ENCODE measurements at regions not wholly inside any gene's neighbourhood (a gene's known extent, or its start where the extent isn't known, plus 50 kb on each side); places are given as distances from the start of the nearest gene placed in this dataset.

- no peak for TF ChIP-seq EZH2 (IDR thresholded peaks at IDR 0.05; ENCODE audit: borderline replicate concordance, insufficient read depth, low read length, poor library complexity, severe bottlenecking)
- no peak for TF ChIP-seq TAF1 (IDR thresholded peaks at IDR 0.05; ENCODE audit: low read depth)
- TF ChIP-seq MXI1 (conservative IDR thresholded peaks at IDR 0.05; ENCODE audit: poor library complexity, severe bottlenecking) = no peak
- no peak for TF ChIP-seq SMC3 (conservative IDR thresholded peaks at IDR 0.05; ENCODE audit: poor library complexity)
- no peak for TF ChIP-seq POLR2AphosphoS5 (IDR thresholded peaks at IDR 0.05)
- TF ChIP-seq CTCF (IDR thresholded peaks at IDR 0.05; ENCODE audit: poor library complexity, severe bottlenecking) = no peak
- no peak for TF ChIP-seq RAD21 (conservative IDR thresholded peaks at IDR 0.05)
- no peak for TF ChIP-seq EP300 (conservative IDR thresholded peaks at IDR 0.05; ENCODE audit: poor library complexity, severe bottlenecking)
- TF ChIP-seq REST (IDR thresholded peaks at IDR 0.05; ENCODE audit: borderline replicate concordance) = no peak
- Histone ChIP-seq H3K9ac (ENCODE audit: low read length) (no peak overlapping the region), H3K4me2 (ENCODE audit: low read length) (no peak overlapping the region), H3K4me3 (ENCODE audit: low read length) (no peak overlapping the region), H3K9me3 (ENCODE audit: low read length) (no peaks in the 10 kb centered on the region), H3K36me3 (ENCODE audit: insufficient read depth, low read length) (no peaks in the 10 kb centered on the region), H3K27ac (ENCODE audit: low read length) (no peak overlapping the region), H3K27me3 (ENCODE audit: insufficient read depth, low read depth, low read length) (no peaks in the 10 kb centered on the region), H2AFZ (ENCODE audit: low read depth, low read length) (no peak overlapping the region), H3K79me2 (replicated peaks; ENCODE audit: insufficient read depth, low read length) (no peaks in the 10 kb centered on the region), H3F3A (ENCODE audit: insufficient read depth, low read length, poor library complexity, severe bottlenecking) (no peaks in the 10 kb centered on the region), H3K9me2 (ENCODE audit: insufficient read depth, low read length) (no peaks in the 10 kb centered on the region), H4K20me1 (ENCODE audit: insufficient read depth) (no peaks in the 10 kb centered on the region)
Measured at GRCh38 chr12:76652402-76652801, 92.8 kb upstream of the OSBPL8 start.

DNA sequence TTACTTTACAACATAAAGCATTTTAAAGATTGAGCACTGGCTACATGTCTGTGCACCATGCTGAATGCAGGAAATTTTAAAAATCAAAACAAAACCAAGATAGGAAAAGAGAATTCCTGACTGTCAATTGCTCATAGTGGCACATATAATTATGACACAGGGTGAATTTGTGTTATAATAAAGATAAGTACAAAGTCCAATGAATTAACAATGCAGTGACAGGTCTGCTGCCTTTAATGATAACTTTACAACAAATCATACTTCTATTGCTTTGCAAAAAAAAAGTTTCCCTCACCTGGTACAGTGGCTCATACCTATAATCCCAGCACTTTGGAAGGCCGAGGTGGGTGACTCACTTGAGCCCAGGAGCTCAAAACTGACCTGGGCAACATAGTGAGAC, 93.8 kb upstream of the OSBPL8 start:
- Histone ChIP-seq H4K20me1 (ENCODE audit: insufficient read depth) (no peaks in the 10 kb centered on the region), H3F3A (ENCODE audit: insufficient read depth, low read length, poor library complexity, severe bottlenecking) (no peaks in the 10 kb centered on the region), H3K36me3 (ENCODE audit: insufficient read depth, low read length) (no peaks in the 10 kb centered on the region), H2AFZ (ENCODE audit: low read depth, low read length) (no peak overlapping the region), H3K4me2 (ENCODE audit: low read length) (no peak overlapping the region), H3K9ac (ENCODE audit: low read length) (no peak overlapping the region), H3K9me2 (ENCODE audit: insufficient read depth, low read length) (no peaks in the 10 kb centered on the region), H3K9me3 (ENCODE audit: low read length) (no peaks in the 10 kb centered on the region), H3K4me3 (ENCODE audit: low read length) (no peak overlapping the region), H3K79me2 (replicated peaks; ENCODE audit: insufficient read depth, low read length) (no peaks in the 10 kb centered on the region), H3K27me3 (ENCODE audit: insufficient read depth, low read depth, low read length) (no peaks in the 10 kb centered on the region), H3K27ac (ENCODE audit: low read length) (no peak overlapping the region)
- TF ChIP-seq SMC3 (conservative IDR thresholded peaks at IDR 0.05; ENCODE audit: poor library complexity) (no peak), POLR2AphosphoS5 (IDR thresholded peaks at IDR 0.05) (no peak)

DNA sequence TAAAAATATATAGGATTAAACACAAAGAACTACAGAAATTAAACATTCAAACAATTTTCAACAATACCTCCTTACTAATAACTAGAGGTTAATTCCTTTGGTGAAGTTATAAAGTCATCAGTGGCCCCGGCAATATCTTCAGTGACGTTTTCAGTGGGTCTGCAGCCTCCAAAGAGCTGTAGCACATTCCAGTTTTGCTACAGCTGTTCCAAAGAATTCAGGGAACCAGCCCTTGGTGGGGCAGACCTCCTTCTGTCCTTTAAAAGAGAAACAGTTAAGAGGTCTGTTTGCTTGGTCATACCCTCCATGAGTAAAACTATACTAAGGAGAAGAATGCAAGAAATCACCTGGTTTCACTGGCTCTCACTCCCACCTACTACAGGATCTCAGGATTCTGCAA, 99.2 kb upstream of the ZDHHC17 start:
- Histone ChIP-seq H3K27ac (ENCODE audit: low read length) (no peak overlapping the region), H4K20me1 (ENCODE audit: insufficient read depth) (no peaks in the 10 kb centered on the region), H3K9me2 (ENCODE audit: insufficient read depth, low read length) (no peaks in the 10 kb centered on the region), H3K27me3 (ENCODE audit: insufficient read depth, low read depth, low read length) (no peaks in the 10 kb centered on the region), H3K79me2 (replicated peaks; ENCODE audit: insufficient read depth, low read length) (no peaks in the 10 kb centered on the region), H3K9ac (ENCODE audit: low read length) (no peak overlapping the region), H2AFZ (ENCODE audit: low read depth, low read length) (no peak overlapping the region), H3K4me3 (ENCODE audit: low read length) (no peak overlapping the region), H3F3A (ENCODE audit: insufficient read depth, low read length, poor library complexity, severe bottlenecking) (no peaks in the 10 kb centered on the region), H3K36me3 (ENCODE audit: insufficient read depth, low read length) (no peaks in the 10 kb centered on the region), H3K9me3 (ENCODE audit: low read length) (no peaks in the 10 kb centered on the region), H3K4me2 (ENCODE audit: low read length) (no peak overlapping the region)
- no peak for TF ChIP-seq SMC3 (conservative IDR thresholded peaks at IDR 0.05; ENCODE audit: poor library complexity)
- TF ChIP-seq MXI1 (conservative IDR thresholded peaks at IDR 0.05; ENCODE audit: poor library complexity, severe bottlenecking) = no peak
- no peak for TF ChIP-seq TAF1 (IDR thresholded peaks at IDR 0.05; ENCODE audit: low read depth)

Data from neural cell (in vitro differentiated cells).